ENCODE measurements at regions not wholly inside any gene's neighbourhood (a gene's known extent, or its start where the extent isn't known, plus 50 kb on each side); places are given as distances from the start of the nearest gene placed in this dataset.

- Histone ChIP-seq H3K9me3 (no peaks in the 10 kb centered on the region), H3K4me1 (no peaks in the 10 kb centered on the region), H3K27ac (no peak overlapping the region), H3K4me3 (no peak overlapping the region), H3K36me3 (no peaks in the 10 kb centered on the region), H3K27me3 (no peaks in the 10 kb centered on the region)
- TF ChIP-seq, protein P1, sequence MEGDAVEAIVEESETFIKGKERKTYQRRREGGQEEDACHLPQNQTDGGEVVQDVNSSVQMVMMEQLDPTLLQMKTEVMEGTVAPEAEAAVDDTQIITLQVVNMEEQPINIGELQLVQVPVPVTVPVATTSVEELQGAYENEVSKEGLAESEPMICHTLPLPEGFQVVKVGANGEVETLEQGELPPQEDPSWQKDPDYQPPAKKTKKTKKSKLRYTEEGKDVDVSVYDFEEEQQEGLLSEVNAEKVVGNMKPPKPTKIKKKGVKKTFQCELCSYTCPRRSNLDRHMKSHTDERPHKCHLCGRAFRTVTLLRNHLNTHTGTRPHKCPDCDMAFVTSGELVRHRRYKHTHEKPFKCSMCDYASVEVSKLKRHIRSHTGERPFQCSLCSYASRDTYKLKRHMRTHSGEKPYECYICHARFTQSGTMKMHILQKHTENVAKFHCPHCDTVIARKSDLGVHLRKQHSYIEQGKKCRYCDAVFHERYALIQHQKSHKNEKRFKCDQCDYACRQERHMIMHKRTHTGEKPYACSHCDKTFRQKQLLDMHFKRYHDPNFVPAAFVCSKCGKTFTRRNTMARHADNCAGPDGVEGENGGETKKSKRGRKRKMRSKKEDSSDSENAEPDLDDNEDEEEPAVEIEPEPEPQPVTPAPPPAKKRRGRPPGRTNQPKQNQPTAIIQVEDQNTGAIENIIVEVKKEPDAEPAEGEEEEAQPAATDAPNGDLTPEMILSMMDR (IDR thresholded peaks at IDR 0.05) = no peak
- no peak for TF ChIP-seq POLR2A (IDR thresholded peaks at IDR 0.05)
- no peak for DNase-seq
These were observed 225.0 kb upstream of the ANKRD55 start for GRCh38 chr5:56457887-56458812.

GRCh38 chr5:56456002-56456401 lies 222.9 kb upstream of the ANKRD55 start:
- TF ChIP-seq POLR2A (IDR thresholded peaks at IDR 0.05) = no peak
- TF ChIP-seq, protein P1 (IDR thresholded peaks at IDR 0.05) = no peak
- no peaks in the 10 kb centered on the region for H3K4me1 ChIP-seq
- H3K27ac ChIP-seq = no peak overlapping the region
- H3K27me3 ChIP-seq = no peaks in the 10 kb centered on the region
- H3K36me3 ChIP-seq = no peaks in the 10 kb centered on the region
- no peak overlapping the region for H3K4me3 ChIP-seq
- no peak for DNase-seq
- H3K9me3 ChIP-seq = no peaks in the 10 kb centered on the region

- DNase-seq = no peak
- no peaks in the 10 kb centered on the region for H3K27me3 ChIP-seq
- no peaks in the 10 kb centered on the region for H3K36me3 ChIP-seq
- H3K4me1 ChIP-seq = no peaks in the 10 kb centered on the region
- TF ChIP-seq, protein P1 (IDR thresholded peaks at IDR 0.05) = no peak
- no peak for TF ChIP-seq POLR2A (IDR thresholded peaks at IDR 0.05)
- H3K9me3 ChIP-seq = no peaks in the 10 kb centered on the region
- no peak overlapping the region for H3K4me3 ChIP-seq
- no peak overlapping the region for H3K27ac ChIP-seq
These were observed 222.3 kb upstream of the ANKRD55 start for GRCh38 chr5:56455417-56455816.

GRCh38 chr5:56454219-56454862 lies 221.2 kb upstream of the ANKRD55 start:
- Histone ChIP-seq H3K4me3 (no peak overlapping the region), H3K27me3 (no peaks in the 10 kb centered on the region), H3K9me3 (no peaks in the 10 kb centered on the region), H3K4me1 (no peaks in the 10 kb centered on the region), H3K27ac (no peak overlapping the region), H3K36me3 (no peaks in the 10 kb centered on the region)
- TF ChIP-seq, protein P1 (IDR thresholded peaks at IDR 0.05) = no peak
- TF ChIP-seq POLR2A (IDR thresholded peaks at IDR 0.05) = no peak
- DNase-seq = no peak

DNA sequence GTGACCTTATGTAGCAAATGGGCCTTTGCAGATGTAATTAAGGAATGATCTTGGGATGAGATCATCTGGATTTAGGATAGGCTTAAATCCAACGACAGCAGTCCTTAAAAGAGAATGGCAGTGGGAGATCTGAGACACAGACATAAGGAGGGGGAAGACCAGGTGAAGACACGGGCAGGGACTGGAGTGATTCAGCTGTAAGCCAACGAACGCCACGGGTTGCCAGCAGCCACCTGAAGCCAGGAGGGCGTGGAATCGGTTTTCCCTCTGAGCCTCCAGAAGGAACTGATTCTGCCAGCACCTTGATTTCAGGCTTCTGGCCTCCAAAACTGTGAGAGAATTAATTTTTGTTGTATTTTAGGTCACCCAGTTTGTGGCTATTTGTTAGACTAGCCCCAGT lies 218.6 kb upstream of the ANKRD55 start:
- Histone ChIP-seq H3K27me3 (no peaks in the 10 kb centered on the region), H3K4me3 (no peak overlapping the region), H3K27ac (no peak overlapping the region), H3K4me1 (no peaks in the 10 kb centered on the region), H3K9me3 (no peaks in the 10 kb centered on the region), H3K36me3 (no peaks in the 10 kb centered on the region)
- DNase-seq = no peak
- TF ChIP-seq, protein P1 (IDR thresholded peaks at IDR 0.05) = no peak
- TF ChIP-seq POLR2A (IDR thresholded peaks at IDR 0.05) = no peak
